Spleen (tissue), 7 donors: ENCODE measurements at regions not wholly inside any gene's neighbourhood (a gene's known extent, or its start where the extent isn't known, plus 50 kb on each side); places are given as distances from the start of the nearest gene placed in this dataset.

Experiments used
- POLR2A ChIP-seq, 3 donors: fragments of 450-650 bp; IDR thresholded peaks; one replicate each; pipeline ENCODE4 v1.5.1; 2017; ENCODE audit warnings: antibody characterized with exemption in 3 of 3, mild to moderate bottlenecking in 1 of 3
- POLR2AphosphoS5 ChIP-seq, 3 donors: sonication (generic); formaldehyde crosslinking; IDR thresholded peaks; one replicate each; pipeline ENCODE4 v1.5.1; 2017; ENCODE audit warnings: antibody characterized with exemption in 3 of 3
- TF ChIP-seq, protein P1 (sequence below), 11 experiments: fragments of 200-600 bp in 7 of 11; fragments of 450-650 bp in 4 of 11; sonication (generic) in 4 of 11; IDR thresholded peaks in 8 of 11; conservative IDR thresholded peaks in 3 of 11; 1 replicate in 7 of 11; 2 replicates in 4 of 11; pipeline versions ENCODE4 v1.4.0 to v1.8.0; 2016 to 2021; ENCODE audit warnings: antibody characterized with exemption in 11 of 11, inconsistent platforms in 4 of 11, mild to moderate bottlenecking in 1 of 11
- donor health status: DM: no; HTN: no; CAD: no; lungs with moderate emphysema.
- donor health status: DM: no; HTN: no; CAD: no.
- donor health status: DM: no; HTN: no; CAD: no.

DNA sequence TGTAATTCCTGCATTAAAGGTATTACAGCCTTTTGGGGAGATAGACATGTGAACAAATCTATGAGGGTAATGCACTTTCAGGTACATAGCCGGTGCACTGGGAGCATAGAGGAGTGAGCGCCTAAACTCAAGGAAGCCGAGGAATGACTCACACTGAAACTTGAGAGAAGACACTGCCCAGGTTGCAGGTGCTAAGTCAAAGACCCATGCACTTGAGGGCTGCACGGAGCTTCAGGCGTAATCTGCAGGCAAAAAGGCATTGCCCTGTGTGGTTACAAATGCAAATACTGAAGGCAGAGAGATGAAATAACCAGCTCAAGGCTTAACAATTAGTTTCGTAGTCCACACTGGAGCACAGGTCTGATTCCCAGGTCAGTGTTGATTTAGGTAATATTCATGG lies 51.0 kb upstream of the OSBPL3 start:
- TF ChIP-seq POLR2A (IDR thresholded peaks at IDR 0.05) (no peak), POLR2AphosphoS5 (IDR thresholded peaks at IDR 0.05) (no peak)
- TF ChIP-seq, protein P1, sequence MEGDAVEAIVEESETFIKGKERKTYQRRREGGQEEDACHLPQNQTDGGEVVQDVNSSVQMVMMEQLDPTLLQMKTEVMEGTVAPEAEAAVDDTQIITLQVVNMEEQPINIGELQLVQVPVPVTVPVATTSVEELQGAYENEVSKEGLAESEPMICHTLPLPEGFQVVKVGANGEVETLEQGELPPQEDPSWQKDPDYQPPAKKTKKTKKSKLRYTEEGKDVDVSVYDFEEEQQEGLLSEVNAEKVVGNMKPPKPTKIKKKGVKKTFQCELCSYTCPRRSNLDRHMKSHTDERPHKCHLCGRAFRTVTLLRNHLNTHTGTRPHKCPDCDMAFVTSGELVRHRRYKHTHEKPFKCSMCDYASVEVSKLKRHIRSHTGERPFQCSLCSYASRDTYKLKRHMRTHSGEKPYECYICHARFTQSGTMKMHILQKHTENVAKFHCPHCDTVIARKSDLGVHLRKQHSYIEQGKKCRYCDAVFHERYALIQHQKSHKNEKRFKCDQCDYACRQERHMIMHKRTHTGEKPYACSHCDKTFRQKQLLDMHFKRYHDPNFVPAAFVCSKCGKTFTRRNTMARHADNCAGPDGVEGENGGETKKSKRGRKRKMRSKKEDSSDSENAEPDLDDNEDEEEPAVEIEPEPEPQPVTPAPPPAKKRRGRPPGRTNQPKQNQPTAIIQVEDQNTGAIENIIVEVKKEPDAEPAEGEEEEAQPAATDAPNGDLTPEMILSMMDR (IDR thresholded peaks at IDR 0.05 in 8 of 11, conservative IDR thresholded peaks at IDR 0.05 in 3 of 11): no peak
